Putamen (tissue), 1 donor: ENCODE measurements at regions not wholly inside any gene's neighbourhood (a gene's known extent, or its start where the extent isn't known, plus 50 kb on each side); places are given as distances from the start of the nearest gene placed in this dataset.

Source experiments
- DNase-seq: peaks from one replicate; pipeline ENCODE4 v3.0.0-alpha.2; 2016; ENCODE audit warnings: low spot score

GRCh38 chr4:140316799-140317198 is 56.6 kb upstream of the SCOC start:
- DNase-seq: no peak

- no peak for DNase-seq
Measured at GRCh38 chr4:140315970-140316369, 57.5 kb upstream of the SCOC start.

GRCh38 chr4:140315438-140315837 is 58.0 kb upstream of the SCOC start:
- DNase-seq: no peak

- no peak for DNase-seq
Measured at GRCh38 chr4:140315019-140315418, 58.4 kb upstream of the SCOC start.

GRCh38 chr4:140312100-140312499 is 61.3 kb upstream of the SCOC start:
- no peak for DNase-seq

- DNase-seq: no peak
Measured at GRCh38 chr4:140311257-140311835, 62.1 kb upstream of the SCOC start.

GRCh38 chr4:140309124-140309870 is 64.1 kb upstream of the SCOC start:
- DNase-seq: no peak

GRCh38 chr4:140308366-140309123 is 64.9 kb upstream of the SCOC start:
- peak; percentile 79 for DNase-seq

GRCh38 chr4:140305053-140305452 is 68.4 kb upstream of the SCOC start:
- no peak for DNase-seq

GRCh38 chr4:140304346-140304745 is 69.1 kb upstream of the SCOC start:
- DNase-seq: no peak

- peak; percentile 67 for DNase-seq
Measured at GRCh38 chr4:140302151-140302859, 71.1 kb upstream of the SCOC start.

GRCh38 chr4:140300271-140300970 is 73.0 kb upstream of the SCOC start:
- DNase-seq: no peak

- no peak for DNase-seq
Measured at GRCh38 chr4:140298001-140298400, 75.4 kb upstream of the SCOC start.

- peak; percentile 70 for DNase-seq
Measured at GRCh38 chr4:140297221-140297570, 76.2 kb upstream of the SCOC start.

- peak; percentile 25 for DNase-seq
Measured at GRCh38 chr4:140296335-140297220, 76.9 kb upstream of the SCOC start.

- DNase-seq: no peak
Measured at GRCh38 chr4:140293979-140294378, 79.5 kb upstream of the SCOC start.

GRCh38 chr4:140291259-140291658 is 82.2 kb upstream of the SCOC start:
- DNase-seq: no peak

- DNase-seq: no peak
Measured at GRCh38 chr4:140289486-140289885, 84.0 kb upstream of the SCOC start.

- no peak for DNase-seq
Measured at GRCh38 chr4:140286456-140286855, 87.0 kb upstream of the SCOC start.

GRCh38 chr4:140284456-140284855 is 89.0 kb upstream of the SCOC start:
- no peak for DNase-seq
